ENCODE measurements at regions not wholly inside any gene's neighbourhood (a gene's known extent, or its start where the extent isn't known, plus 50 kb on each side); places are given as distances from the start of the nearest gene placed in this dataset.

DNA sequence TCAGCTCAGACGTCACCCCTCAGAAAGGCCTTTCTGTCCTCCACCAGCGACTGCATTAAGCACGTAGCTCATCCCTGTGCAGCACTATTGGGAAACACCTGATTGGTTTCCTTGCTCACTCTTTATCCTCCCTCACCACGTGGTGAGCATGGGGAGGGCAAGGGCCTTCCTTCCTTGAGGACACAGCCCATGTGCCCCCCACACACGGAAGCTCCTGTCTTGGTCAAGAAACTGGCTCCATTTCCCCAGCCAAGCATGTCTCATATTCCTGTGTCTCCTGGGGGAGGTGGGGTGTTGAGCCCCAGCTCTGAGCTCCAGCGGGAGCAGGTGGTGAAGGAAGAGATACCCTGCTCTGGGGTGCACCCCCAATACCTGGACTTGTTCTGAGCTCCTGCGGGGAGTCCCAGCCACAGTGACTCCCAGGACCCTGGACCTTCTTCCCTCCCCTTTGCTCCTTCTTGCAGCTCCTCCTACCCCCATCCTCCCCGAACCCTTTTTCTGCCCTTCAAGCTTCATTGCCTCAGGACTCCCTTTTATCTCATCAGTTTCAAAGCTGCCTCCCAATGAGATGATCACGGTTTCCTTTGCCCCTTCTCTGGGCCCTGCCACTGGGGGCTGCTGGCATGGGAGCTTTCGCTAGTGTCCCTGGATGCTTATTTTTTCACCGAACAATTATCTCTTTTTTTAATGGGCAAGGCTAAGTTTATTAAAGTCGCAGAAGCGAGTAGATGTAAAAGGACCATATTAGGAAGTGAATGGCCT, 230.1 kb downstream of the TFAP2C start:
- Histone ChIP-seq H3K27ac (peak overlapping the region; percentile 89), H3K4me1 (peaks cover 31% of the 10 kb centered on the region), H3K36me3 (no peaks in the 10 kb centered on the region), H3K9me3 (no peaks in the 10 kb centered on the region), H3K4me3 (peak overlapping the region in 1 of 2 donors; percentile 16), H3K27me3 (no peaks in the 10 kb centered on the region)
- intact Hi-C loops (cut with DNase I) = no loop called here
- no peak for DNase-seq (ENCODE audit: extremely low spot score in 2 of 2)
- no peak for TF ChIP-seq CTCF (IDR thresholded peaks at IDR 0.05)
- no peak for TF ChIP-seq POLR2A (IDR thresholded peaks at IDR 0.05)
- no peak for TF ChIP-seq POLR2AphosphoS5 (IDR thresholded peaks at IDR 0.05; ENCODE audit: insufficient read depth in 1 of 2, low read depth in 1 of 2)

DNA sequence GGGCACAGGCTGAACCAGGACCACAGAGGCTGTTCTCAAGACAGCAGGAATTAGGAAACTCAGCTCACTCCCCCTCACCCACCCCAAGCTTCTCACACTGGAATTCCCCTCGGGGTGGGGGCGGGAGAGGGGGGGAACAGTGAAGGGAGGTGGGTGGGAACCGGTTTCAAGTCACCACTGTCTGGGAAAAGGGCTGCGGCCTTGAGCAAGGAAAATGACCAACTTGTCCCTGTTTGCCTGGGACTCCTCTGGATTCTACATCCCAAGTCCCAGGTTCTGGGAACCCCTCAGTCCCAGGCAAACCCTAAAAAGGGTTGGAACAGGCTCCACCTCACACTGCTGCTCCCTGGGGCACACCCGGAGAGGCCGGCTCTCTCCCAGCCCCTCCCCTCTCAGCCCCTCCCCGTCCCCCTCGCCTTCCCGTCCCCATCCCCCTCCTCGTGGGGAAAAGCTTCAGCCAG, 230.7 kb downstream of the TFAP2C start:
- Histone ChIP-seq H3K4me3 (peak overlapping the region in 1 of 2 donors; percentile 16), H3K4me1 (peaks cover 35% of the 10 kb centered on the region), H3K9me3 (no peaks in the 10 kb centered on the region), H3K27ac (peak overlapping the region; percentile 89), H3K36me3 (no peaks in the 10 kb centered on the region), H3K27me3 (no peaks in the 10 kb centered on the region)
- intact Hi-C loops (cut with DNase I) = no loop called here
- no peak for DNase-seq (ENCODE audit: extremely low spot score in 2 of 2)
- no peak for TF ChIP-seq CTCF (IDR thresholded peaks at IDR 0.05)
- no peak for TF ChIP-seq POLR2AphosphoS5 (IDR thresholded peaks at IDR 0.05; ENCODE audit: insufficient read depth in 1 of 2, low read depth in 1 of 2)
- TF ChIP-seq POLR2A (IDR thresholded peaks at IDR 0.05) = no peak

- DNase-seq (ENCODE audit: extremely low spot score in 2 of 2) = no peak
- H3K9me3 ChIP-seq = no peaks in the 10 kb centered on the region
- H3K4me3 ChIP-seq = no peak overlapping the region
- no peaks in the 10 kb centered on the region for H3K36me3 ChIP-seq
- peak overlapping the region; percentile 89 for H3K27ac ChIP-seq
- H3K4me1 ChIP-seq = peaks cover 40% of the 10 kb centered on the region
- no peak for TF ChIP-seq CTCF (IDR thresholded peaks at IDR 0.05)
- TF ChIP-seq POLR2AphosphoS5 (IDR thresholded peaks at IDR 0.05; ENCODE audit: insufficient read depth in 1 of 2, low read depth in 1 of 2) = peak; percentile 43 to 57
- intact Hi-C loops (cut with DNase I) = no loop called here
- H3K27me3 ChIP-seq = no peaks in the 10 kb centered on the region
Observed at GRCh38 chr20:56860413-56860812, 231.3 kb downstream of the TFAP2C start.

DNA sequence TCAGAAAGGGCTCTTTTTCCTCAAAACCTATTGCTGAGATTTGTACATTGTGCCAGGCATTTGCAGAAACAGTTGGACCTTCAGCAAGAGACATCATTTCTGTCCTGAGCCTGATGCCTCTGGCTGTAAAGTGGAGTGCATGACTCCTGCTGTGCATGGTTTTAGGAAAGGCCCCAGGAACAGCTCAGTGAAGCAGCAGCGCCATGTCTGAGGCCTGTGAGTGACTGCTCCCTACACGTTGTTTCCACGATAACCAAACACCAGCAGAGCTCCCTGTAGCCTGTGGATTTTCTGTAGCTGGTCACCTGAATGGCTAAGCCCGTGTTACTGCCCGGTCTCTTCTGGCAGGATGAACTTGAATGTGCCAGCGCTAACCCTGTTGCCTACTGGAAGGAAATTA, 232.5 kb downstream of the TFAP2C start:
- DNase-seq (ENCODE audit: extremely low spot score in 2 of 2) = no peak
- Histone ChIP-seq H3K36me3 (no peaks in the 10 kb centered on the region), H3K27ac (peak overlapping the region; percentile 60), H3K27me3 (no peaks in the 10 kb centered on the region), H3K4me1 (peaks cover 47% of the 10 kb centered on the region), H3K9me3 (no peaks in the 10 kb centered on the region), H3K4me3 (no peak overlapping the region)
- intact Hi-C loops (cut with DNase I) = no loop called here
- no peak for TF ChIP-seq POLR2A (IDR thresholded peaks at IDR 0.05)
- TF ChIP-seq POLR2AphosphoS5 (IDR thresholded peaks at IDR 0.05; ENCODE audit: insufficient read depth in 1 of 2, low read depth in 1 of 2) = no peak
- TF ChIP-seq CTCF (IDR thresholded peaks at IDR 0.05) = no peak

GRCh38 chr20:56865055-56865454, 235.9 kb downstream of the TFAP2C start:
- H3K27me3 ChIP-seq = no peaks in the 10 kb centered on the region
- no peak for DNase-seq (ENCODE audit: extremely low spot score in 2 of 2)
- H3K27ac ChIP-seq = peak overlapping the region; percentile 24

More at GRCh38 chr20:56865055-56865454, 235.9 kb downstream of the TFAP2C start:
- H3K9me3 ChIP-seq = no peaks in the 10 kb centered on the region
- intact Hi-C loops (cut with DNase I) = no loop called here
- no peak for TF ChIP-seq CTCF (IDR thresholded peaks at IDR 0.05)
- no peak for TF ChIP-seq POLR2A (IDR thresholded peaks at IDR 0.05)
- TF ChIP-seq POLR2AphosphoS5 (IDR thresholded peaks at IDR 0.05; ENCODE audit: insufficient read depth in 1 of 2, low read depth in 1 of 2) = peak; percentile 23 to 46
- H3K4me1 ChIP-seq = peaks cover 40% of the 10 kb centered on the region
- H3K4me3 ChIP-seq = no peak overlapping the region
- H3K36me3 ChIP-seq = no peaks in the 10 kb centered on the region

Measured in vagina (tissue), 2 donors.